Effector CD4-positive, alpha-beta T cell (primary cell): ENCODE measurements at regions not wholly inside any gene's neighbourhood (a gene's known extent, or its start where the extent isn't known, plus 50 kb on each side); places are given as distances from the start of the nearest gene placed in this dataset.
A peak's percentile ranks its signal among the peaks of the same experiment; 100 is the strongest.
"Not testable (repeated sequence)": the region's sequence is repeated elsewhere in the genome, so short reads cannot be mapped to it uniquely, and the experiment has no call there.

Experiments used
- DNase-seq: peaks from one replicate; pipeline ENCODE4 v3.0.0-alpha.2; 2020

- DNase-seq: no peak
Observed at GRCh38 chr1:201729973-201730608, 98.9 kb upstream of the IPO9 start.

DNA sequence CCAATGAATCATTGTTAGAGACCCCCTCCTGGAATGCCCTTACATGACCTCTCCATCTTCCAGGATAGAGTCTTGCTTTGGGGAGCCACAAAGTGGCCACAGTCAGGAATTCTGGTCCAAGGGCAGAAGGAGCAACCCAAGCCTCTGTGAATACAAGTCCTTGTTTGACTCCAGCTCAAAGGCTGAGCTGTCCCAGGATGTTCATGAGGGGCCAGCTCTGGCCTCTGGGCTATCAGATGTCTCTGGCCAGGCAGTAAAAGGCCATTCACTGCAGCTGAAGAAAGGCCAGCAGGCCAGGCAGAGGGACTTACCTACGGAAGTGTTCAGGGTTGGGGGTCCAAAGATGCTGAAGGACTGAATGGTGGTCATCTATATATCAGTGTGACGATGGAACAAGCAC lies 98.3 kb upstream of the IPO9 start:
- DNase-seq: no peak

DNA sequence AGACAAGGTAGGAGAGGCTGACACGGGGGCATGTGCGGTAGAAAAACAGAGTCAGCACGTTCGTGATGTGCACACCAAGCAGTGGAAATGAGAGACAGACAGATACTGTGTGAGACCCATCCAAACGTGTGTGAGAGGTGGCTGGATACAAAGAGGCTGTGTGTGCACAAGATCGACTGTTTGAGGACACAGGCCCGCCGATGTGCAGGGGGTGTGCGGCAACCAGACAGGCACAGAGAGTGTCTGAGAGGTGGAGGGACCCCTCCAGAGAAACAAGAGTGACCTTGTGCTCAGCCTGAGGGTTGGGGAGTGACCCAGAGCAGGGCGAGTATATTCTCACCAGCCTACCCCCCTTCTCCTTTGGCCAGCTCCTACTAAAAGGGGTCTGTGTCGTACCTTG lies 97.8 kb upstream of the IPO9 start:
- DNase-seq: no peak

GRCh38 chr1:201731592-201731991 lies 97.4 kb upstream of the IPO9 start:
- no peak for DNase-seq

DNA sequence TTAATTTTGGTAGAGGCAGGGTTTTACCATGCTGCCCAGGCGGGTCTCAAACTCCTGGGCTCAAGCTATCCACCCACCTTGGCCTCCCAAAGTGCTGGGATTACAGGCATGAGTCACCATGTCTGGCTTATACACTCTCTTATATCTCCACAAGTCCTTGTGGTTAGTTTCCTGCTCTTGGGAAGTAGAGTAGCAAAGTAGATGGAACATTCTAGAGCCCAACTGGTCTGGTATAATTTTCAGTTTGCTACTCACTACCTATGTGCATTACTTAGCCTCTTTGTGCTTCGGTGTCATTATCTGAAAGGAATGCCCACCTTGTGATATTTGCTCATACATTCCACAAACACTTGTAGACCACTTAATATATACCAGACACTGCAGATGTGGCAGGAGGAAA lies 96.6 kb upstream of the IPO9 start:
- DNase-seq: no peak

DNA sequence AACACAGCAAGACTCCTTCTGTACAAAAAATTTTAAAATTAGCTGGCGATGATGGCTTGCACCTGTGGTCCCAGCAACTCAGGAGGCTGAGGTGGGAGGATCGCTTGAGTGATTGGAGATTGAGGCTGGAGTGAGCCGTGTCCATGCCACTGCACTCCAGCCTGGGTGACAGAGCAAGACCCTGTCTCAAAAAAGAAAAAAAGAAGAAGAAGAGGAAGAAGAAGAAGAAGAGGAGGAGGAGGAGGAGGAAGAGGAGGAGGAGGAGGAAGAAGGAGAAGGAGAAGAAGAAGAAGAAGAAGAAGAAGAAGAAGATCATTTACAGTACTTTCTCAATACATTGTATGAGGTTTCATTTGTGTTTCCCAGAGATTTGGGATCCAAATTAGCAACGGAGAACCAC lies 94.7 kb upstream of the IPO9 start:
- DNase-seq: not testable (repeated sequence)

- DNase-seq: no peak
Observed at GRCh38 chr1:201734786-201735185, 94.2 kb upstream of the IPO9 start.

GRCh38 chr1:201736707-201737320 lies 92.1 kb upstream of the IPO9 start:
- no peak for DNase-seq

DNA sequence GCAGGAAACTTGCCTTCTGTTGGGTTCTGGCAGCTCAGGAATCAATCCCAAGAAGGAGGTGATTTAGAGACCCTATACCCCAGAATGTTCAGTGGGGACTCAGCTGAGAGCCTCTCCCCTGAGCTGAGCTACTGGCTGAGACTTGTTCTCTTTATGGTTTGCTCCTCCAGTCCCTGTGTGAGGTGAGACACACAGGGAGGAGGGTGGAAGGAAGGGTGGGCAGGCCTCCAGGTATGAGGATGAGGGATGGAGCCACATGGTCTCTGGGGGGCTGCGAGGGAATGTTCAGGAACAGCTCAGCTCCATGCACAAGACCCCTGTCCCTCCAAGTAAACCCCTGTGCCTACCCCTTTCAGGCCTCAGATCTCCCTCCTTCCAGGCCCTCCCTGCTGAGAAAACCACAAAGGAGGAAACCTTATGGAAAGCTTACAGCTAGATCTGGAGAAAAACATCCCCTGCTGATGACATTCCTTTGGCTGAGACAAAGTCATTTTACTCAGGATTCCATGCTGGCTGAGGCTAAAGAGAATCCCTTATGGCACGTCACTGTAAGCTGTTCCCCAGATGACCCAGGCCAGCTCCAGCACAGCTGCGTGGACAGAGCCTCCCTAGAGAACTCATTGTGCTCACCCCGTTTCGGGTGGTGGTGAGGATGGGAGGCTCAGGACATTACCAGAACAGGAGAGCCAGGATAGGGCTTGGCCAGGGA lies 91.5 kb upstream of the IPO9 start:
- DNase-seq: no peak

GRCh38 chr1:201739080-201739479 lies 89.9 kb upstream of the IPO9 start:
- no peak for DNase-seq

- peak; percentile 38 for DNase-seq
Observed at GRCh38 chr1:201739492-201740085, 89.4 kb upstream of the IPO9 start.

DNA sequence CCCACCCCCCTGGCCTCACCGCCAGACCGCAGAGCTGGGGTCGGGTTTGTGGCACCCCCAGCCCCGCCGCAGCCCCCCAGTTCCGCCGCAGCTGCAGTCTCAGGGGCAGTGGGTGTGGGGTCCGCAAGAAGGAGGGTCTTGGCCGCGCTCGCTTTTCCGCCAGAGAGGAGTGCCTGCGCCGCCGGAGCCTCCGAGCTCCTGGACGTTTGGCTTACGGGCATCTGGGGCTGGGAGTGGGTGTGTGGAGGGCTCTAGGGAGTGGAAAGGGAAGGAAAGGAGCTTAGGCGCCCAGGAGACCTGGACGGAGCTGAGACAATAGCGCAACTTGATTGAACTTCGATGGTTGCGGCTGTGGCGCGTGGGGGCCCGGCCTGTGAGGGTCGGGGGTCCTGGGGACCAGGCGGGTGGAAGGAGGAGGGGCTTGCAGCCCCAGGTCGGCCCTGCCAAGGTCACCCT lies 88.8 kb upstream of the IPO9 start:
- DNase-seq: no peak

DNA sequence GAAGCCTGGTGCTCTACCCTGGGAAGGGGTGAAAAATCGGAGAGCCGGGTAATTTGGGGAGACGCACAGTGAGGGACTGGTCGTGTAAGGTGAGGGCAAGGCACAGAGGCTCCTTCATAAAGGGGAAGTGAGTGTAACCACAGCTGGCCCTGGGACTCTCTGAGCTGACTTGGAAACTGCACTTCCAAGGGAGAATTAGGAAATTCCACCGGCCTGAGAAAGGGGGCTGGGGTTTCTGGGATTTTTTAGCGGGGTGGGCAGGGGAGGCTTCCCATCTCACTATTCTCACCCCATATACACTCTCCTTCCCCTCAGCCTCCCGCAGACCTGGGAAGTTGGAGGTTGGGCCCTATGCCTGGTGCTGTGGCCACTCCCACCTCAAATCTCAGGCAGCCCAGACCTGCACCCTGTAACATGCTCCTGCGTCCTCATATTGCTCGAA lies 88.3 kb upstream of the IPO9 start:
- DNase-seq: no peak

GRCh38 chr1:201741763-201742342 lies 87.1 kb upstream of the IPO9 start:
- no peak for DNase-seq

- no peak for DNase-seq
Observed at GRCh38 chr1:201742476-201742875, 86.5 kb upstream of the IPO9 start.

DNA sequence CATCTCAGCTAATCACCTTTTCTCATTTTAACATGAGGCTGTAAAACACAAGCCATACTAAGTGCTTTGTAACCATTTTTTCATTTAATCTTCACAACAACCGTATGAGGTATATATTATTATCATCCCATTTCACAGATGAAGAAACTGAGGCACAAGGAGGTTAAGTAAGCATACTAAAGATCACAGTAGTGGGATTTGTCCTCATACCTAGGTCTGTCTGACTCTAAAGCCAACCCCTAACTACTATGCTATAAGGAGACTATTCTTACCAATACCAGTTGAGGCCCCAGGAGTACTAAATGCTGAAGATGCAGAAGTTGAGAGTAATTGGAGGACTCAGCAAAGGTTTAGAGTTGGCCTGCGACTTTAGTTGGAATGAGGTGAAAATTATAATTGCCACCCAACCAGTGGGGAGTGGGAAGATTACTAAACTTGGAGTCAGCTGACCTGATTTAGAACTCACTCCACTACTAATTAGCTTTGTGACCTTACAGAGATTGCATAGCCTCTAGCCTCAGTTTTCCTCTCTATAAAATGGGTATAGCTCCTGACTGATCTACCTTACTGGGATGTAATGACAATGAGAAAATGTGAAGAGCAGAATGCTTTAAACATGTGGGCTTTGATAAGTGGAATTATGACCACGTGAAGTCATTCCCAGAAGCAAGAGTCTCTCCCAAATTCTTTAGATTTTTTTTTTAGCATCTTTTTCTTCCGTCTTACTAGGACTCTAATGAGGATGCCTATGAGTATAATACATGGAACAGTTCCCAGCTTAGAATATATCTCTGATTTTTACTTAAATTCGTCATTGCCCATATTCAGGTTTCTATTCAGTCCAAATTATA lies 85.8 kb upstream of the IPO9 start:
- no peak for DNase-seq

- no peak for DNase-seq
Observed at GRCh38 chr1:201745023-201745422, 83.9 kb upstream of the IPO9 start.

DNA sequence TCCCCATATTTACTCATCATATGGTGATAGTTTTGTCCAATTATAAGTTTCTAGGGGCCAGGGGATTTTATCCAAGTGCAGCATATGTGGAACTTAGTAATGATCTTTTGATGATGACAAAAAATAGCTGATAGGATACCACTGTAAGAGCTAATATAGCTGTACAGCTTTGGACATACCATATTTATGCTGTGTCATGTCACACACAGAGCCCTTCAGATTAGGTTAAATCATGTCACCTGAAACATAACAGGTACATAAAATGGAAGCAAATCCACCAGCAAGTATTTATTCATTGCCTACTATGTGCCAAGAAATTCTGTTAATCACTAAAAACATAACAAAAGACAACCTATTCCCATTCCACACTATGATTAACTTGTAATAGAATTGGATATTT lies 82.8 kb upstream of the IPO9 start:
- DNase-seq: no peak

GRCh38 chr1:201747261-201747660 lies 81.7 kb upstream of the IPO9 start:
- DNase-seq: no peak

GRCh38 chr1:201748335-201748734 lies 80.6 kb upstream of the IPO9 start:
- DNase-seq: no peak

DNA sequence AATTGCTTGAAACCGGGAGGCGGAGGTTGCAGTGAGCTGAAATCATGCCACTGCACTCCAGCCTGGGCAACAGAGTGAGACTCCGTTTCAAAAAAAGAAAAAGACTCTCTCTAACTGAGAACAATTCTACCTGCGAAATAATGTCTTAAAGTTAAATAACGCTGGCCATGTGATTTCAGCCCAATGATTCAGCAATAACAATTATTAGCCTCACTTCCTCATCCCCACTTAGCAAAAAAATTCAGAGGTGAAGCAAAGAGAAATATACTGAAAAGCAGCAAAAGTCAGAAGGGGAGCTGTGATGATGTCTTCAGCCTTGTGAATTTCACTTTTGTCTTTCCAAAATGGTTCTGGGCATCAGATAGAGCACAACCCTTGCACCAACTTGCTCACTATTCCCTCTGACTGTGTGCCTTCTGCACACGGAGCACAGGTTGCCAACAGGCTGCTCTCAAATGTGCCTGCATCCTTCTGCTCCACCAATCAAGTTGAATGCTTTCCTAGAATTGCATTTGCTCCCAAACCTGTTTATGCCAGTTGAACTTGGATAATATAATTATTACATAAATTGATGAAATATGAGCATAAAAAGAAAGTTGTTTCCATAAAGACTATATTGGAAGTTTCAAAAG lies 79.8 kb upstream of the IPO9 start:
- DNase-seq: no peak

DNA sequence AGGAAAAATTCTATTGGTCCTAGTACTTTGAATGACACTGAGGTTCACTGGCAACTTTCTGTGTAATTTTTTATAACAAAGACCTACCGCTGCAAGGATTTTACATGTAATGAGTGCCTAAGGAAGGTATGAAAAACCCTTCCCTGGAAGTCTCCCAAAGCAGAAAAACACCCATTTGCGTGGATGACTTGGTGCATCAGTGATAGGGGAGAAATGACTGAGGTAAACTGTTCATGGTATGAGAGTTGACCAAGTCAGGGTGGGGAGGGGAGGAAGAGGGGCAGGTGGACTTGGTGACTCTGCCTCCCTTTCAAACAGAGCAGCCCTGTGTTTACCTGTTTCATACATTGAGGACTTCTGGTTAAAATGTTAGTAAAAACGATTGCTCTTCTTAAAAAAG lies 78.8 kb upstream of the IPO9 start:
- no peak for DNase-seq
